ENCODE measurements at regions not wholly inside any gene's neighbourhood (a gene's known extent, or its start where the extent isn't known, plus 50 kb on each side); places are given as distances from the start of the nearest gene placed in this dataset.
"Not testable (repeated sequence)": the region's sequence is repeated elsewhere in the genome, so short reads cannot be mapped to it uniquely, and the experiment has no call there.

DNA sequence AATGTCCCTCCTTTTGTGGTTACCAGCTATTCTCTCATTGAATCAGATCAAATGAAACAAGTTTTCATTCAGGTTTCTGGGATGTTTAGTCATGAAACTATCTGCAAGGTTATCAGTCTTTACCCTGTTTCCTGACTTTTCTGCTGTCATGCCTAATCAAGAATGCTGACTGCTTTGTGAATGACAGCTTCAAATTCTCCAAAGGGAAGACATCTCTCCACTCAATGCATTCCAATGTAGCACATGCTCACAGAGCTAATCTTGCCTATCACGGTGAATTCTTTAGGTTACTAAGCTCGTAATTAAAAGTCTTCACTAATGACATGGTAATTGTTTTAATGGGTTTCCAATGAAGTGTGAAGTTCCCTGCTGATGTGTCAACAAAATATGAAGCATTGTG, 1068.5 kb downstream of the PCDH7 start:
- H3K27ac ChIP-seq (ENCODE audit: low read depth, low read length, poor library complexity, severe bottlenecking), result no peak overlapping the region
- no peak overlapping the region for H3K9ac ChIP-seq (ENCODE audit: low read length)
- no peak overlapping the region for H3K4me2 ChIP-seq (ENCODE audit: low read length)

DNA sequence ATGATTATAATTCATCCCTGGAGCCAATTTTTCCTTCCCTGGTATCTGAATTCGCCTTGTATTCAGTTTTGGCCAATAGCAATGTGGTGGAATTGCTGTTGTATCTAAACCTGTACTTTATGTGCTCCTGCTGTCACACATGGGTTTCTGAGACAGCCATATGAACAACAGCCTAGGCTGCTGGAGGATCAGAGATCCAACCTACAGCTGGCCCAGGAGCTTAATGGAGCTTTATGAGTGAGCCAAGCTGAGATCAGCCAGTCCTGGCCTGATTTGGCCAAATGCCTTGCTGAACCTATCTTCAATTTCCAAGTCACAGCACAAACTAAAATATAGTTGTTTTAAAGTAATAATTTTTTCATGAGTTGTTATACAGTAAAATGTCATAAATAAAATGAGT, 1071.5 kb downstream of the PCDH7 start:
- no peak for TF ChIP-seq CTCF (IDR thresholded peaks at IDR 0.05; ENCODE audit: low read length)
- no peak for TF ChIP-seq EZH2 (IDR thresholded peaks at IDR 0.05; ENCODE audit: borderline replicate concordance, low read length)
- H4K20me1 ChIP-seq (ENCODE audit: insufficient read depth, low read length), result no peaks in the 10 kb centered on the region

More for the DNA sequence above, 1068.5 kb downstream of the PCDH7 start:
- TF ChIP-seq EZH2 (IDR thresholded peaks at IDR 0.05; ENCODE audit: borderline replicate concordance, low read length) (no peak), CTCF (IDR thresholded peaks at IDR 0.05; ENCODE audit: low read length) (no peak)
- H3K27me3 ChIP-seq (ENCODE audit: insufficient read depth, low read length), result no peaks in the 10 kb centered on the region
- no peaks in the 10 kb centered on the region for H3K9me3 ChIP-seq (ENCODE audit: low read length)
- H3F3A ChIP-seq (ENCODE audit: insufficient read depth, low read length), result no peaks in the 10 kb centered on the region
- H3K4me3 ChIP-seq (ENCODE audit: low read depth, low read length, poor library complexity, severe bottlenecking), result no peak overlapping the region
- no peaks in the 10 kb centered on the region for H4K20me1 ChIP-seq (ENCODE audit: insufficient read depth, low read length)
- no peaks in the 10 kb centered on the region for H3K4me1 ChIP-seq (ENCODE audit: insufficient read depth, low read length, severe bottlenecking)
- no peak overlapping the region for H2AFZ ChIP-seq (ENCODE audit: low read length)
- no peaks in the 10 kb centered on the region for H3K36me3 ChIP-seq (ENCODE audit: insufficient read depth, low read length)
- no peaks in the 10 kb centered on the region for H3K9me2 ChIP-seq (ENCODE audit: low read depth, low read length)
- H3K79me2 ChIP-seq (ENCODE audit: insufficient read depth, low read length), result no peaks in the 10 kb centered on the region

DNA sequence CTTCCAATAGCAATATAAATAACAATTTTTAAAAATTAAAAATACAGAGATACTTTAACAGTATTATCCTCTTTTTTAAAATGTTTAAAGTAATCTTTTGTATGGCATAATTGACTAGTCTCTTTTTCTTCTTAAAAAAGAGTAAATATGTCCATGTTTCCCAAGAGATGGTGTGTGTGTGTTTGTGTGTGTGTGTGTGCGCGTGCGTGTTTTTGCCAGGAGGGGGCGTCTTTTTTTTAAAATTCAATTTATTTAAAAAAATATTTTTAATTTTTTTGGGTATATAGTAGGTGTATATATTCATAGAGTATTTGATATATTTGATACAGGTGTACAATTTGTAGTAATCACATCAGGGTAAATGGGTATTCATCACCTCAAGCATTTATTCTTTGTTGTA, 1073.7 kb downstream of the PCDH7 start:
- Histone ChIP-seq H3K27ac (ENCODE audit: low read depth, low read length, poor library complexity, severe bottlenecking) (no peak overlapping the region), H3K9me3 (ENCODE audit: low read length) (no peaks in the 10 kb centered on the region), H3K4me2 (ENCODE audit: low read length) (no peak overlapping the region), H3K36me3 (ENCODE audit: insufficient read depth, low read length) (no peaks in the 10 kb centered on the region), H3F3A (ENCODE audit: insufficient read depth, low read length) (no peaks in the 10 kb centered on the region), H3K27me3 (ENCODE audit: insufficient read depth, low read length) (no peaks in the 10 kb centered on the region), H3K79me2 (ENCODE audit: insufficient read depth, low read length) (no peaks in the 10 kb centered on the region), H3K9me2 (ENCODE audit: low read depth, low read length) (no peaks in the 10 kb centered on the region), H3K9ac (ENCODE audit: low read length) (no peak overlapping the region), H2AFZ (ENCODE audit: low read length) (no peak overlapping the region), H3K4me1 (ENCODE audit: insufficient read depth, low read length, severe bottlenecking) (no peaks in the 10 kb centered on the region), H3K4me3 (ENCODE audit: low read depth, low read length, poor library complexity, severe bottlenecking) (no peak overlapping the region), H4K20me1 (ENCODE audit: insufficient read depth, low read length) (no peaks in the 10 kb centered on the region)
- TF ChIP-seq EZH2 (IDR thresholded peaks at IDR 0.05; ENCODE audit: borderline replicate concordance, low read length), result no peak
- no peak; the same call in 1 of the 2 replicates for TF ChIP-seq CTCF (IDR thresholded peaks at IDR 0.05; ENCODE audit: low read length)

More for the DNA sequence above, 1071.5 kb downstream of the PCDH7 start:
- Histone ChIP-seq H3K36me3 (ENCODE audit: insufficient read depth, low read length) (no peaks in the 10 kb centered on the region), H3K9me3 (ENCODE audit: low read length) (no peaks in the 10 kb centered on the region), H3K4me2 (ENCODE audit: low read length) (no peak overlapping the region), H3K4me1 (ENCODE audit: insufficient read depth, low read length, severe bottlenecking) (no peaks in the 10 kb centered on the region), H3K27ac (ENCODE audit: low read depth, low read length, poor library complexity, severe bottlenecking) (no peak overlapping the region), H2AFZ (ENCODE audit: low read length) (no peak overlapping the region), H3K79me2 (ENCODE audit: insufficient read depth, low read length) (no peaks in the 10 kb centered on the region), H3K9me2 (ENCODE audit: low read depth, low read length) (no peaks in the 10 kb centered on the region), H3K4me3 (ENCODE audit: low read depth, low read length, poor library complexity, severe bottlenecking) (no peak overlapping the region), H3K27me3 (ENCODE audit: insufficient read depth, low read length) (no peaks in the 10 kb centered on the region), H3F3A (ENCODE audit: insufficient read depth, low read length) (no peaks in the 10 kb centered on the region), H3K9ac (ENCODE audit: low read length) (no peak overlapping the region)

DNA sequence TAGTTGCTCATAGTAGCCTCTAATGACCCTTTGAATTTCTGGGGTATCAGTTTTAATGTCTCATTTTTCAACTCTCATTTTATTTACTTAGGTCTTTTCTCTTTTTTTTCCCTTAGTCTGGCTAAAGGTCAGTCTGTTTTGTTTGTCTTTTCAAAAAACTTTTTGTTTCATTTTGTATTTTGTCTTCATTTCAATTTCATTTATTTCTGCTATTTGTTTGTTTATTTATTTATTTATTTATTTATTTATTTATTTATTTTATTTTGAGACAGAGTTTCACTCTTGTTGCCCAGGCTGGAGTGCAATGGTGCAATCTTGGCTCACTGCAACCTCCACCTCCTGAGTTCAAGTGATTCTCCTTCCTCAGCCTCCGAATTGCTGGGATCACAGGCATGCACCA, 1076.9 kb downstream of the PCDH7 start:
- not testable (repeated sequence) for H3K4me1 ChIP-seq (ENCODE audit: insufficient read depth, low read length, severe bottlenecking); H4K20me1 ChIP-seq (ENCODE audit: insufficient read depth, low read length); H3K9me2 ChIP-seq (ENCODE audit: low read depth, low read length); H3F3A ChIP-seq (ENCODE audit: insufficient read depth, low read length); H3K36me3 ChIP-seq (ENCODE audit: insufficient read depth, low read length); H3K27me3 ChIP-seq (ENCODE audit: insufficient read depth, low read length); H3K4me2 ChIP-seq (ENCODE audit: low read length); H3K79me2 ChIP-seq (ENCODE audit: insufficient read depth, low read length); H3K27ac ChIP-seq (ENCODE audit: low read depth, low read length, poor library complexity, severe bottlenecking); H2AFZ ChIP-seq (ENCODE audit: low read length); H3K9me3 ChIP-seq (ENCODE audit: low read length); H3K9ac ChIP-seq (ENCODE audit: low read length); H3K4me3 ChIP-seq (ENCODE audit: low read depth, low read length, poor library complexity, severe bottlenecking)

Data from OCI-LY1 (cell line).